Hepatocyte (in vitro differentiated cells): ENCODE measurements at regions not wholly inside any gene's neighbourhood (a gene's known extent, or its start where the extent isn't known, plus 50 kb on each side); places are given as distances from the start of the nearest gene placed in this dataset.

Source experiments
- EZH2 ChIP-seq: fragments of 200-600 bp; sonication (generic); IDR thresholded peaks from 2 replicates; pipeline ENCODE4 v1.6.1; 2016; ENCODE audit warnings: antibody characterized with exemption, mild to moderate bottlenecking, borderline replicate concordance
- EZH2phosphoT487 ChIP-seq: fragments of 200-600 bp; sonication (generic); IDR thresholded peaks from one replicate; pipeline ENCODE4 v1.6.1; 2018; ENCODE audit warnings: antibody characterized with exemption, mild to moderate bottlenecking, low read depth, moderate library complexity; ENCODE audit not compliant: unreplicated experiment, severe bottlenecking
- TF ChIP-seq, protein P1 (sequence below): fragments of 200-600 bp; sonication (generic); IDR thresholded peaks from 2 replicates; pipeline ENCODE4 v1.5.1; 2016; ENCODE audit warnings: antibody characterized with exemption, mild to moderate bottlenecking; ENCODE audit not compliant: poor library complexity

GRCh38 chr3:6697285-6697684, 163.6 kb upstream of the GRM7 start:
- TF ChIP-seq, protein P1, sequence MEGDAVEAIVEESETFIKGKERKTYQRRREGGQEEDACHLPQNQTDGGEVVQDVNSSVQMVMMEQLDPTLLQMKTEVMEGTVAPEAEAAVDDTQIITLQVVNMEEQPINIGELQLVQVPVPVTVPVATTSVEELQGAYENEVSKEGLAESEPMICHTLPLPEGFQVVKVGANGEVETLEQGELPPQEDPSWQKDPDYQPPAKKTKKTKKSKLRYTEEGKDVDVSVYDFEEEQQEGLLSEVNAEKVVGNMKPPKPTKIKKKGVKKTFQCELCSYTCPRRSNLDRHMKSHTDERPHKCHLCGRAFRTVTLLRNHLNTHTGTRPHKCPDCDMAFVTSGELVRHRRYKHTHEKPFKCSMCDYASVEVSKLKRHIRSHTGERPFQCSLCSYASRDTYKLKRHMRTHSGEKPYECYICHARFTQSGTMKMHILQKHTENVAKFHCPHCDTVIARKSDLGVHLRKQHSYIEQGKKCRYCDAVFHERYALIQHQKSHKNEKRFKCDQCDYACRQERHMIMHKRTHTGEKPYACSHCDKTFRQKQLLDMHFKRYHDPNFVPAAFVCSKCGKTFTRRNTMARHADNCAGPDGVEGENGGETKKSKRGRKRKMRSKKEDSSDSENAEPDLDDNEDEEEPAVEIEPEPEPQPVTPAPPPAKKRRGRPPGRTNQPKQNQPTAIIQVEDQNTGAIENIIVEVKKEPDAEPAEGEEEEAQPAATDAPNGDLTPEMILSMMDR = no peak
- TF ChIP-seq EZH2 (no peak), EZH2phosphoT487 (no peak)
